Esophagus squamous epithelium (tissue), 4 donors: ENCODE measurements at regions not wholly inside any gene's neighbourhood (a gene's known extent, or its start where the extent isn't known, plus 50 kb on each side); places are given as distances from the start of the nearest gene placed in this dataset.

ENCODE experiments used
- CTCF ChIP-seq, 6 experiments: fragments of 450-650 bp in 4 of 6; fragments of 200-600 bp in 2 of 6; sonication (generic) in 2 of 6; IDR thresholded peaks; one replicate each; pipeline ENCODE4 v1.5.1; 2016 to 2019; ENCODE audit warnings: antibody characterized with exemption in 6 of 6, mild to moderate bottlenecking in 4 of 6, moderate library complexity in 4 of 6
- POLR2A ChIP-seq, 4 donors: fragments of 450-650 bp; IDR thresholded peaks; one replicate each; pipeline ENCODE4 v1.6.1; 2017; ENCODE audit warnings: antibody characterized with exemption in 4 of 4, mild to moderate bottlenecking in 4 of 4, moderate library complexity in 3 of 4

DNA sequence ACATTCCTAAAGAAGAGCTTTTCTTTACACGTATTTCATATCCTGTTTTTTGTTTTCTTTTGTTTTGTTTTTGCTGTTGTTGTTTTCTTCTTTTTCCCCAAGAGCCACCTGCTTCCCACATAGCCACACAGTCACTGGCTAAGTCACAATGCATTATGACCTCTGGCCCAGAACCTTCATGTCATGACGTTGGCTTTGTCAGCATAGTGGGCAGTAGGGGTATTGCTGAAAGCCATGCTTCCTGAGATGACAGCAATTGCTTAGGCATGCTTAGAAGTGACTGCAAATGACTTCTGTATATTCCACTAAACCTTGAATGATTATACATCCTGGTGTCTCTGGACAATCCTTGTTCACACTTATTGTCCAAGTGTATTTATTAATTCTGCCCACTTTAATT, 375.8 kb downstream of the TAF11L14 start:
- TF ChIP-seq POLR2A (IDR thresholded peaks at IDR 0.05) (no peak), CTCF (IDR thresholded peaks at IDR 0.05) (no peak)
